Body of pancreas (tissue), 4 donors: ENCODE measurements at regions not wholly inside any gene's neighbourhood (a gene's known extent, or its start where the extent isn't known, plus 50 kb on each side); places are given as distances from the start of the nearest gene placed in this dataset.

Source experiments
- CTCF ChIP-seq, 7 experiments: fragments of 450-650 bp in 4 of 7; fragments of 200-600 bp in 3 of 7; sonication (generic) in 3 of 7; IDR thresholded peaks; one replicate each; pipeline ENCODE4 v1.5.1; 2016 to 2019; ENCODE audit warnings: antibody characterized with exemption in 7 of 7
- POLR2A ChIP-seq, 3 donors: fragments of 450-650 bp; IDR thresholded peaks; one replicate each; pipeline ENCODE4 v1.6.1; 2016; ENCODE audit warnings: antibody characterized with exemption in 3 of 3, mild to moderate bottlenecking in 2 of 3

GRCh38 chr16:72588551-72588950 lies 416.6 kb upstream of the PMFBP1 start:
- no peak for TF ChIP-seq CTCF (IDR thresholded peaks at IDR 0.05)
- TF ChIP-seq POLR2A (IDR thresholded peaks at IDR 0.05), result no peak
